HepG2 (cell line): ENCODE measurements at regions not wholly inside any gene's neighbourhood (a gene's known extent, or its start where the extent isn't known, plus 50 kb on each side); places are given as distances from the start of the nearest gene placed in this dataset.

Experiments
- ARID5B ChIP-seq: IDR thresholded peaks from 2 replicates; pipeline ENCODE4 v1.4.0; 2020; ENCODE audit warnings: mild to moderate bottlenecking, missing genetic modification reagents
- CENPX ChIP-seq: sonication (generic); formaldehyde crosslinking; IDR thresholded peaks from 2 replicates; pipeline ENCODE4 v1.9.0; 2021; ENCODE audit warnings: mild to moderate bottlenecking, missing genetic modification reagents, moderate library complexity
- HNF4G ChIP-seq, 2 experiments: sonication (generic) in 1 of 2; formaldehyde crosslinking in 1 of 2; IDR thresholded peaks; 2 replicates each; pipeline versions ENCODE4 v1.4.0 to v1.6.1; 2011 to 2020; ENCODE audit warnings: borderline replicate concordance in 2 of 2, low read depth in 2 of 2, mild to moderate bottlenecking in 2 of 2, low read length in 1 of 2, missing genetic modification reagents in 1 of 2, moderate library complexity in 1 of 2
- HNRNPH1 ChIP-seq: fragments of 200-400 bp; formaldehyde crosslinking; optimal IDR thresholded peaks from 2 replicates; pipeline ENCODE3; 2017; ENCODE audit warnings: mild to moderate bottlenecking, low read depth, low read length
- IKZF1 ChIP-seq: fragments of 450-650 bp; IDR thresholded peaks from 2 replicates; pipeline ENCODE4 v1.7.1; 2016
- MBD4 ChIP-seq: IDR thresholded peaks from 2 replicates; pipeline ENCODE4 v1.6.1; 2012; ENCODE audit warnings: low read length, inconsistent platforms, borderline replicate concordance
- MLLT10 ChIP-seq: sonication (generic); formaldehyde crosslinking; IDR thresholded peaks from 2 replicates; pipeline ENCODE4 v1.4.0; 2020; ENCODE audit warnings: missing genetic modification reagents
- SIX4 ChIP-seq: sonication (generic); formaldehyde crosslinking; IDR thresholded peaks from 2 replicates; pipeline ENCODE4 v1.4.0; 2020; ENCODE audit warnings: missing genetic modification reagents
- TBX3 ChIP-seq: fragments of 450-650 bp; IDR thresholded peaks from 2 replicates; pipeline ENCODE4 v1.6.1; 2017; ENCODE audit warnings: antibody characterized with exemption, mild to moderate bottlenecking, inconsistent platforms, borderline replicate concordance
- ZBTB34 ChIP-seq: sonication (generic); formaldehyde crosslinking; IDR thresholded peaks from 2 replicates; pipeline ENCODE4 v1.8.0; 2022; ENCODE audit warnings: mild to moderate bottlenecking, missing genetic modification reagents
- ZFP36 ChIP-seq: fragments of 150-350 bp; IDR thresholded peaks from 2 replicates; pipeline ENCODE4 v1.6.1; 2018; ENCODE audit warnings: borderline replicate concordance, low read length, low read depth; ENCODE audit not compliant: partially characterized antibody
- ZMYM2 ChIP-seq: sonication (generic); formaldehyde crosslinking; IDR thresholded peaks from 2 replicates; pipeline ENCODE4 v1.8.0; 2022; ENCODE audit warnings: mild to moderate bottlenecking, missing genetic modification reagents
- ZNF160 ChIP-seq: sonication (generic); formaldehyde crosslinking; IDR thresholded peaks from 2 replicates; pipeline ENCODE4 v1.8.0; 2022; ENCODE audit warnings: mild to moderate bottlenecking, inconsistent platforms, missing genetic modification reagents
- ZNF343 ChIP-seq: sonication (generic); formaldehyde crosslinking; IDR thresholded peaks from 2 replicates; pipeline ENCODE4 v1.4.0; 2020; ENCODE audit warnings: mild to moderate bottlenecking, missing genetic modification reagents
- ZNF451 ChIP-seq: sonication (generic); formaldehyde crosslinking; IDR thresholded peaks from 2 replicates; pipeline ENCODE4 v1.5.0; 2020; ENCODE audit warnings: mild to moderate bottlenecking, missing genetic modification reagents
- ZNF546 ChIP-seq: sonication (generic); formaldehyde crosslinking; conservative IDR thresholded peaks from 2 replicates; pipeline ENCODE4 v1.8.1; 2023; ENCODE audit warnings: mild to moderate bottlenecking, missing genetic modification reagents
- ZNF747 ChIP-seq: sonication (generic); formaldehyde crosslinking; IDR thresholded peaks from 2 replicates; pipeline ENCODE4 v1.8.1; 2023; ENCODE audit warnings: missing genetic modification reagents, mild to moderate bottlenecking, borderline replicate concordance
- TF ChIP-seq, protein P1 (sequence below): sonication (generic); formaldehyde crosslinking; IDR thresholded peaks from 2 replicates; pipeline ENCODE4 v1.5.0; 2020; ENCODE audit warnings: mild to moderate bottlenecking, missing genetic modification reagents
- TF ChIP-seq, protein P2 (sequence below): sonication (generic); formaldehyde crosslinking; IDR thresholded peaks from 2 replicates; pipeline ENCODE4 v1.4.0; 2020; ENCODE audit warnings: missing genetic modification reagents, borderline replicate concordance

DNA sequence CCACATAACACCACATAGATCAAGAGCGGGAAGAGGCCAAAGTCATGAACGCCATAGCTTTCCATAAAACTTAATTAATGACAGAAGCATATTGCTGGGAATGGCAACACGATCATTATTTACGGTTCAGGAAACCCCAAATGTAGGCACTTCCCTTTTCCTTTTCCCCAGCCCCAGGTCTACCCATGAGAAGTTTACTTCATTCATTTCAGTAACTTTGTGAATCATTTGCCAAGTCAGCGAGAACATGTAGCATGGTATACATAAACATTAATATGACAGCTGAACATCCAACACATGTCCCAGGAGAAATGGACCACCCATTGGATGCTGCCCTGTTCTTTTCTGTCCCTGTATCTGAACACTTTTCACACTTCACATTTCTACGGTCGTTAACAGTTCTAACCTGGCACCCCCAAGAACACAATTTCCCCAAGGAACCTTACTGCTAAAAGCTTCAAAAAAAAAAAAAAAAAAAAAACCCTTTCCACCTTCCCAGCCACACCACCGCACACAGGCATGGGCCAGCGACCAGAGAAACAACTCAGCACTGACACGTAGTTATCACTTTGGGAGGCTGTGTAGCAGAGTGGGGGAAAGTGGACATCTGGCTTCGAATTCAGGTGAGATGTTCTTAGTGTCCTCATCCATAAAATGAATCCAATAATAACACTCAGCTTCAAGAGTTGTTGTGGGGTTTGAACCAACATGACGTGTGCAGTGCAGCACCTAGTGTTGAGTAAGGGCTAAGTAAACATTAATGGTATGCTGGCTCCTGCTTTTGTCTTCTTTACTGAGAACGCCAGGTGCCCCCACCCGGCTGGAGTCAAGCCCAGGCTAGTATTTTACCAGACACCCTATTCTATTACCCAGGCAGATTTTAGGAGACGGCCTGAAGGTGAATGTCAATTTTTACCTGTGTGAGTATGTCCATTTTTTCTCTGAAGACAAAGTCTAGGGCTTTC is 371.5 kb downstream of the LNPK start (continued):
- TF ChIP-seq, protein P1, sequence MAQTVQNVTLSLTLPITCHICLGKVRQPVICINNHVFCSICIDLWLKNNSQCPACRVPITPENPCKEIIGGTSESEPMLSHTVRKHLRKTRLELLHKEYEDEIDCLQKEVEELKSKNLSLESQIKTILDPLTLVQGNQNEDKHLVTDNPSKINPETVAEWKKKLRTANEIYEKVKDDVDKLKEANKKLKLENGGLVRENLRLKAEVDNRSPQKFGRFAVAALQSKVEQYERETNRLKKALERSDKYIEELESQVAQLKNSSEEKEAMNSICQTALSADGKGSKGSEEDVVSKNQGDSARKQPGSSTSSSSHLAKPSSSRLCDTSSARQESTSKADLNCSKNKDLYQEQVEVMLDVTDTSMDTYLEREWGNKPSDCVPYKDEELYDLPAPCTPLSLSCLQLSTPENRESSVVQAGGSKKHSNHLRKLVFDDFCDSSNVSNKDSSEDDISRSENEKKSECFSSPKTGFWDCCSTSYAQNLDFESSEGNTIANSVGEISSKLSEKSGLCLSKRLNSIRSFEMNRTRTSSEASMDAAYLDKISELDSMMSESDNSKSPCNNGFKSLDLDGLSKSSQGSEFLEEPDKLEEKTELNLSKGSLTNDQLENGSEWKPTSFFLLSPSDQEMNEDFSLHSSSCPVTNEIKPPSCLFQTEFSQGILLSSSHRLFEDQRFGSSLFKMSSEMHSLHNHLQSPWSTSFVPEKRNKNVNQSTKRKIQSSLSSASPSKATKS (CRISPR knock-in tag): no peak
- no peak for TF ChIP-seq HNRNPH1
- TF ChIP-seq ZNF747 (CRISPR knock-in tag): no peak
- TF ChIP-seq, protein P2, sequence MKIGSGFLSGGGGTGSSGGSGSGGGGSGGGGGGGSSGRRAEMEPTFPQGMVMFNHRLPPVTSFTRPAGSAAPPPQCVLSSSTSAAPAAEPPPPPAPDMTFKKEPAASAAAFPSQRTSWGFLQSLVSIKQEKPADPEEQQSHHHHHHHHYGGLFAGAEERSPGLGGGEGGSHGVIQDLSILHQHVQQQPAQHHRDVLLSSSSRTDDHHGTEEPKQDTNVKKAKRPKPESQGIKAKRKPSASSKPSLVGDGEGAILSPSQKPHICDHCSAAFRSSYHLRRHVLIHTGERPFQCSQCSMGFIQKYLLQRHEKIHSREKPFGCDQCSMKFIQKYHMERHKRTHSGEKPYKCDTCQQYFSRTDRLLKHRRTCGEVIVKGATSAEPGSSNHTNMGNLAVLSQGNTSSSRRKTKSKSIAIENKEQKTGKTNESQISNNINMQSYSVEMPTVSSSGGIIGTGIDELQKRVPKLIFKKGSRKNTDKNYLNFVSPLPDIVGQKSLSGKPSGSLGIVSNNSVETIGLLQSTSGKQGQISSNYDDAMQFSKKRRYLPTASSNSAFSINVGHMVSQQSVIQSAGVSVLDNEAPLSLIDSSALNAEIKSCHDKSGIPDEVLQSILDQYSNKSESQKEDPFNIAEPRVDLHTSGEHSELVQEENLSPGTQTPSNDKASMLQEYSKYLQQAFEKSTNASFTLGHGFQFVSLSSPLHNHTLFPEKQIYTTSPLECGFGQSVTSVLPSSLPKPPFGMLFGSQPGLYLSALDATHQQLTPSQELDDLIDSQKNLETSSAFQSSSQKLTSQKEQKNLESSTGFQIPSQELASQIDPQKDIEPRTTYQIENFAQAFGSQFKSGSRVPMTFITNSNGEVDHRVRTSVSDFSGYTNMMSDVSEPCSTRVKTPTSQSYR (CRISPR knock-in tag): no peak
- no peak for TF ChIP-seq MBD4
- no peak for TF ChIP-seq CENPX (CRISPR knock-in tag)
- TF ChIP-seq ZBTB34: no peak
- TF ChIP-seq ZFP36: no peak
- TF ChIP-seq ARID5B (CRISPR knock-in tag): peak; percentile 59
- TF ChIP-seq HNF4G (IDR thresholded peaks at IDR 0.05; ENCODE audit: borderline replicate concordance, low read depth, low read length): no peak
- TF ChIP-seq HNF4G (CRISPR knock-in tag; IDR thresholded peaks at IDR 0.05; ENCODE audit: borderline replicate concordance, low read depth): no peak
- no peak for TF ChIP-seq SIX4 (CRISPR knock-in tag)
- TF ChIP-seq TBX3: no peak
- TF ChIP-seq ZNF546: no peak
- TF ChIP-seq MLLT10 (CRISPR knock-in tag): no peak
- TF ChIP-seq ZNF160 (CRISPR knock-in tag): no peak
- no peak for TF ChIP-seq IKZF1
- TF ChIP-seq ZNF343: no peak
- TF ChIP-seq ZNF451: no peak
- TF ChIP-seq ZMYM2 (CRISPR knock-in tag): no peak
